Neural cell (in vitro differentiated cells): ENCODE measurements at regions not wholly inside any gene's neighbourhood (a gene's known extent, or its start where the extent isn't known, plus 50 kb on each side); places are given as distances from the start of the nearest gene placed in this dataset.
"Not testable (repeated sequence)": the region's sequence is repeated elsewhere in the genome, so short reads cannot be mapped to it uniquely, and the experiment has no call there.

Source experiments
- CTCF ChIP-seq: fragments of 450-650 bp; IDR thresholded peaks from 2 replicates; pipeline ENCODE4 v1.5.1; 2014; ENCODE audit warnings: antibody characterized with exemption, mild to moderate bottlenecking, moderate library complexity; ENCODE audit not compliant: poor library complexity, severe bottlenecking
- EP300 ChIP-seq: fragments of 450-650 bp; conservative IDR thresholded peaks from 2 replicates; pipeline ENCODE4 v1.6.1; 2014; ENCODE audit warnings: antibody characterized with exemption, mild to moderate bottlenecking, moderate library complexity; ENCODE audit not compliant: poor library complexity, severe bottlenecking
- EZH2 ChIP-seq: fragments of 200-600, 300-800 bp; shearing (Covaris generic), sonication (generic); IDR thresholded peaks from 2 replicates; pipeline ENCODE4 v1.6.1; 2014; ENCODE audit warnings: antibody characterized with exemption, low read length, borderline replicate concordance, mild to moderate bottlenecking; ENCODE audit not compliant: insufficient read depth, poor library complexity, severe bottlenecking
- MXI1 ChIP-seq: fragments of 450-650 bp; conservative IDR thresholded peaks from 2 replicates; pipeline ENCODE4 v1.6.1; 2014; ENCODE audit warnings: antibody characterized with exemption, mild to moderate bottlenecking; ENCODE audit not compliant: poor library complexity, severe bottlenecking
- POLR2AphosphoS5 ChIP-seq: IDR thresholded peaks from 2 replicates; pipeline ENCODE4 v1.6.1; 2012
- REST ChIP-seq: IDR thresholded peaks from 2 replicates; pipeline ENCODE4 v1.6.1; 2012; ENCODE audit warnings: borderline replicate concordance
- SMC3 ChIP-seq: fragments of 450-650 bp; conservative IDR thresholded peaks from 2 replicates; pipeline ENCODE4 v1.6.1; 2014; ENCODE audit warnings: antibody characterized with exemption, mild to moderate bottlenecking, moderate library complexity; ENCODE audit not compliant: poor library complexity
- TAF1 ChIP-seq: IDR thresholded peaks from 2 replicates; pipeline ENCODE4 v1.6.1; 2012; ENCODE audit warnings: low read depth

- not testable (repeated sequence) for TF ChIP-seq CTCF, EZH2, TAF1, EP300, MXI1, REST, SMC3, POLR2AphosphoS5
Measured at GRCh38 chr2:111495636-111496035, 374.9 kb downstream of the BCL2L11 start.
